GM12891 (cell line): ENCODE measurements at regions not wholly inside any gene's neighbourhood (a gene's known extent, or its start where the extent isn't known, plus 50 kb on each side); places are given as distances from the start of the nearest gene placed in this dataset.

ENCODE experiments used
- PAX5 ChIP-seq: IDR thresholded peaks from 2 replicates; pipeline ENCODE4 v1.6.1; 2011; ENCODE audit warnings: low read length, moderate library complexity, mild to moderate bottlenecking; ENCODE audit not compliant: insufficient read depth, severe bottlenecking
- POLR2A ChIP-seq: IDR thresholded peaks from 2 replicates; pipeline ENCODE4 v1.6.1; 2011; ENCODE audit warnings: low read depth, low read length, control low read depth
- POLR2AphosphoS5 ChIP-seq: IDR thresholded peaks from 2 replicates; pipeline ENCODE4 v1.6.1; 2011; ENCODE audit warnings: low read depth, low read length, control low read depth
- POU2F2 ChIP-seq: IDR thresholded peaks from 2 replicates; pipeline ENCODE4 v1.6.1; 2011; ENCODE audit warnings: low read depth, mild to moderate bottlenecking, control low read depth, low read length, moderate library complexity
- SPI1 ChIP-seq: IDR thresholded peaks from 2 replicates; pipeline ENCODE4 v1.6.1; 2011; ENCODE audit warnings: low read depth, low read length, control low read depth
- TAF1 ChIP-seq: IDR thresholded peaks from 2 replicates; pipeline ENCODE4 v1.6.1; 2011; ENCODE audit warnings: low read depth, low read length, control low read depth

DNA sequence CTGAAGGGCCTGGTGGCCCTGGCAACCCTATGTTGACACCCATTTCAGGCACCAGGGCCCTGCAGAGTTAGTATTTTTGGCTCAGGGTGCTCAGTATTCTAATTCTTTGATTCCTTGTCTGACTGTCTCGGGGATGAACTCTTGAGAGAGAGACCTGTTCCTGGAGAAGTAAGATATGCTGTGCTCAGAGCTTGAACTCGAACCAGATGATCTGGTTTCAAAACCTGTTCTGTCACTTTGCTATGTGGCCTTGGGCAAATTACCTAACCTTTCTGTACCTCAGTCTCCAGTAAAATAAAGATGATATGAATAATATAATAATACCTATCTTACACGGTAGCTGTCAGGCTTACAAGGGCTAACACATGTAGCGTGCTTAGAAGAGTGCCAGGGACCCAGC lies 294.2 kb downstream of the DYSF start:
- TF ChIP-seq POLR2A (no peak), PAX5 (no peak), TAF1 (no peak), POLR2AphosphoS5 (no peak), SPI1 (no peak), POU2F2 (no peak)
